ENCODE measurements at regions not wholly inside any gene's neighbourhood (a gene's known extent, or its start where the extent isn't known, plus 50 kb on each side); places are given as distances from the start of the nearest gene placed in this dataset.
"Not testable (repeated sequence)": the region's sequence is repeated elsewhere in the genome, so short reads cannot be mapped to it uniquely, and the experiment has no call there.

- no peaks in the 10 kb centered on the region for H3K36me3 Mint-ChIP-seq
Measured at GRCh38 chr1:157313240-157313807, 175.1 kb upstream of the ETV3 start.

GRCh38 chr1:157312082-157312812, 174.1 kb upstream of the ETV3 start:
- no peak for TF ChIP-seq CTCF (conservative IDR thresholded peaks at IDR 0.05)
- Mint-ChIP-seq H3K4me1 (ENCODE audit: unreplicated experiment) (peaks cover 4% of the 10 kb centered on the region), H3K27me3 (peaks cover 3% of the 10 kb centered on the region), H3K27ac (no peak overlapping the region), H3K4me3 (no peak overlapping the region), H3K36me3 (no peaks in the 10 kb centered on the region), H3K9me3 (peaks cover 6% of the 10 kb centered on the region)
- DNase-seq (ENCODE audit: extremely low spot score, unreplicated experiment), result no peak

More at GRCh38 chr1:157313240-157313807, 175.1 kb upstream of the ETV3 start:
- Mint-ChIP-seq H3K27me3 (peaks cover 3% of the 10 kb centered on the region), H3K27ac (no peak overlapping the region), H3K4me1 (ENCODE audit: unreplicated experiment) (peaks cover 4% of the 10 kb centered on the region), H3K9me3 (peaks cover 11% of the 10 kb centered on the region), H3K4me3 (no peak overlapping the region)
- TF ChIP-seq CTCF (conservative IDR thresholded peaks at IDR 0.05), result no peak
- no peak for DNase-seq (ENCODE audit: extremely low spot score, unreplicated experiment)

DNA sequence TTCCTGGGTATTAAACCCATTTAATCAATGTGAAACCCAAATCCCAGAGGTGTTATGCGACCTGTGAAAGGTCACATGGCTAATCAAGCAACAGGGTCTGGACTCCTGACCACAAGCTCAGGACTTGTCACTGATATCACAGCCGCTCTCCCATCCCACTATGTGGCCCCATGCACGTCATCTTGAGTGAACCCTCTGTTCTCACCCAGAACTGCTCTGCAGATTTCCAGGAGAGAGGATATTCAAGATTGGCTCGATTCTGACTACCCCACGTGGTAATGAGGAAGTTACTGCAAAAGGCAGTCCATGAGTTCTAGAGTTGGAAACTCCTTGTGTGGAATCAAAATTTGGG, 173.5 kb upstream of the ETV3 start:
- no peak for TF ChIP-seq CTCF (conservative IDR thresholded peaks at IDR 0.05)
- H3K4me3 Mint-ChIP-seq, result no peak overlapping the region

GRCh38 chr1:157310805-157311729, 172.9 kb upstream of the ETV3 start:
- DNase-seq (ENCODE audit: extremely low spot score, unreplicated experiment), result not testable (repeated sequence)

More for the DNA sequence above, 173.5 kb upstream of the ETV3 start:
- H3K36me3 Mint-ChIP-seq, result no peaks in the 10 kb centered on the region
- peaks cover 4% of the 10 kb centered on the region for H3K4me1 Mint-ChIP-seq (ENCODE audit: unreplicated experiment)
- DNase-seq (ENCODE audit: extremely low spot score, unreplicated experiment), result no peak
- no peak overlapping the region for H3K27ac Mint-ChIP-seq
- peaks cover 3% of the 10 kb centered on the region for H3K27me3 Mint-ChIP-seq
- H3K9me3 Mint-ChIP-seq, result peaks cover 5% of the 10 kb centered on the region

More at GRCh38 chr1:157310805-157311729, 172.9 kb upstream of the ETV3 start:
- TF ChIP-seq CTCF (conservative IDR thresholded peaks at IDR 0.05), result peak; percentile 68
- not testable (repeated sequence) for H3K9me3 Mint-ChIP-seq; H3K4me1 Mint-ChIP-seq (ENCODE audit: unreplicated experiment); H3K27me3 Mint-ChIP-seq; H3K27ac Mint-ChIP-seq; H3K4me3 Mint-ChIP-seq; H3K36me3 Mint-ChIP-seq
